GM12878 (cell line): ENCODE measurements at regions not wholly inside any gene's neighbourhood (a gene's known extent, or its start where the extent isn't known, plus 50 kb on each side); places are given as distances from the start of the nearest gene placed in this dataset.

Experiments
- ATAC-seq: fragments of 200-7000 bp; cut with Tn5 transposase; 3 replicates; pipeline ENCODE4 v1.9.1; 2020; ENCODE audit warnings: mild to moderate bottlenecking, moderate library complexity
- BruUV-seq: library from RNA; stranded (reverse); fragments of 400-500 nt; replicated peaks from 2 replicates; lab custom pipeline; 2021; lab: Mats Ljungman, UMichigan
- CTCF ChIA-PET: fragments of 300-600 bp; sonication (Branson Sonifier 250); formaldehyde crosslinking; extraction: SDS; loops from one replicate; lab custom pipeline; 2021; ENCODE audit warnings: inconsistent platforms; lab: Yijun Ruan, JAX
- POLR2A ChIA-PET: fragments of 350-600 bp; formaldehyde crosslinking; extraction: SDS; loops from one replicate; lab custom pipeline; 2021; ENCODE audit warnings: inconsistent platforms; lab: Charles Lee
- RAD21 ChIA-PET: fragments of 300-600 bp; sonication (Branson Sonifier 250); formaldehyde crosslinking; loops from one replicate; lab custom pipeline; 2023; ENCODE audit warnings: antibody characterized with exemption; ENCODE audit not compliant: unreplicated experiment; lab: Charles Lee
- SMC1A ChIA-PET: fragments of 300-600 bp; sonication (Branson Sonifier 250); formaldehyde crosslinking; loops from one replicate; lab custom pipeline; 2023; ENCODE audit not compliant: unreplicated experiment, uncharacterized antibody; lab: Charles Lee
- DNase-seq: peaks from one replicate; pipeline ENCODE4 v3.0.0-alpha.2; 2011; ENCODE audit warnings: low read depth, low spot score
- FAIRE-seq: peaks from 3 replicates; lab custom pipeline; 2011; peaks lifted over from hg19 to GRCh38; lab: Jason Lieb, UNC
- H2AFZ ChIP-seq: 2 replicates; pipeline ENCODE4 v1.6.0; 2011; ENCODE audit warnings: low read depth, low read length, control low read depth; ENCODE audit not compliant: control insufficient read depth
- H3K27ac ChIP-seq: 2 replicates; pipeline ENCODE4 v1.5.1; 2011; ENCODE audit warnings: control low read depth; ENCODE audit not compliant: control insufficient read depth, insufficient read depth
- H3K27me3 ChIP-seq, 2 experiments: replicated peaks in 1 of 2; 2 replicates each; pipeline versions ENCODE4 v1.6.0 to v1.6.1; 2011; ENCODE audit warnings: low read length in 1 of 2; ENCODE audit not compliant: control insufficient read depth in 2 of 2, insufficient read depth in 2 of 2
- H3K36me3 ChIP-seq, 2 experiments: 2 replicates each; pipeline ENCODE4 v1.5.1; 2011; ENCODE audit warnings: low read length in 1 of 2; ENCODE audit not compliant: control insufficient read depth in 2 of 2, insufficient read depth in 2 of 2
- H3K4me1 ChIP-seq: 2 replicates; pipeline ENCODE4 v1.6.1; 2011; ENCODE audit warnings: mild to moderate bottlenecking, low read length, moderate library complexity, mixed read lengths; ENCODE audit not compliant: control insufficient read depth, insufficient read depth
- H3K4me2 ChIP-seq: 2 replicates; pipeline ENCODE4 v1.6.0; 2011; ENCODE audit warnings: control low read depth; ENCODE audit not compliant: control insufficient read depth, insufficient read depth
- H3K4me3 ChIP-seq: fragments of 200-600 bp; sonication (generic); 2 replicates; pipeline ENCODE4 v1.5.1; 2016
- H3K79me2 ChIP-seq: 2 replicates; pipeline ENCODE4 v1.6.0; 2011; ENCODE audit warnings: low read length; ENCODE audit not compliant: control insufficient read depth, insufficient read depth
- H3K9ac ChIP-seq: 2 replicates; pipeline ENCODE4 v1.8.0; 2011; ENCODE audit warnings: low read length, control low read depth, mixed read lengths; ENCODE audit not compliant: control insufficient read depth, insufficient read depth
- H3K9me3 ChIP-seq: replicated peaks from 3 replicates; pipeline ENCODE4 v1.5.1; 2011; ENCODE audit warnings: mild to moderate bottlenecking, low read length; ENCODE audit not compliant: control insufficient read depth, insufficient read depth
- H4K20me1 ChIP-seq: 2 replicates; pipeline ENCODE4 v1.6.0; 2011; ENCODE audit not compliant: control insufficient read depth, insufficient read depth
- ATF2 ChIP-seq: IDR thresholded peaks from 2 replicates; pipeline ENCODE4 v1.6.1; 2012; ENCODE audit warnings: low read length, inconsistent platforms
- E2F8 ChIP-seq: fragments of 450-650 bp; IDR thresholded peaks from 2 replicates; pipeline ENCODE4 v1.6.1; 2018; ENCODE audit warnings: mild to moderate bottlenecking, low read depth, moderate library complexity; ENCODE audit not compliant: partially characterized antibody
- MEF2B ChIP-seq: fragments of 450-650 bp; IDR thresholded peaks from 2 replicates; pipeline ENCODE4 v1.6.1; 2018; ENCODE audit warnings: mild to moderate bottlenecking, moderate library complexity; ENCODE audit not compliant: partially characterized antibody, poor library complexity, severe bottlenecking
- RUNX3 ChIP-seq: IDR thresholded peaks from 2 replicates; pipeline ENCODE4 v1.6.1; 2012; ENCODE audit warnings: low read length, inconsistent platforms
- SPI1 ChIP-seq: IDR thresholded peaks from 2 replicates; pipeline ENCODE4 v1.6.1; 2011; ENCODE audit warnings: low read depth, mild to moderate bottlenecking, low read length, moderate library complexity, borderline replicate concordance; ENCODE audit not compliant: insufficient read depth
- whole genome bisulfite sequencing: methylation state at CpG from one replicate; pipeline ENCODE4 v1.1.6; 2016; ENCODE audit warnings: low lambda C conversion rate; ENCODE audit not compliant: insufficient replicate concordance, insufficient coverage; ENCODE audit errors: missing lambda C conversion rate; 5-methylcytosine and 5-hydroxymethylcytosine counted together
- in situ Hi-C: fragments of 300-500 bp; cut with MboI; formaldehyde crosslinking; loops from 9 replicates; pipeline ENCODE4 v1.14.3; 2018; ENCODE audit warnings: mixed read lengths
- intact Hi-C: fragments of 100-400 bp; cut with micrococcal nuclease; formaldehyde crosslinking; loops from one replicate; pipeline ENCODE4 v1.14.2; 2022; ENCODE audit not compliant: unreplicated experiment

- peak; percentile 54 for FAIRE-seq
- SMC1A ChIA-PET: interaction anchor here (1.0 to 1.9 kb wide), 5 partner anchors 9 to 361 kb away, joined by 3 to 5 read pairs (median 4); no protein-coding TSS in a partner anchor
- WGBS: 69% methylated on average over 5 of the region's 5 CpGs
Measured at GRCh38 chr3:106247902-106248684, 379.3 kb upstream of the CBLB start.

More at GRCh38 chr3:106247902-106248684, 379.3 kb upstream of the CBLB start:
- H3K27ac ChIP-seq: no peak overlapping the region
- in situ Hi-C loops: no loop called here
- peaks cover 13% of the 10 kb centered on the region for H3K79me2 ChIP-seq
- no peaks in the 10 kb centered on the region for H3K27me3 ChIP-seq
- H3K9ac ChIP-seq: no peak overlapping the region
- no TSS peak for BruUV-seq
- no peaks in the 10 kb centered on the region for H4K20me1 ChIP-seq
- RAD21 ChIA-PET: no interaction called here
- DNase-seq (no peak), ATAC-seq (peak; percentile 80)
- H3K4me3 ChIP-seq: no peak overlapping the region
- H3K9me3 ChIP-seq: peaks cover 20% of the 10 kb centered on the region
- H3K36me3 ChIP-seq: peaks cover 6 to 8% of the 10 kb centered on the region in 2 experiments
- CTCF ChIA-PET: interaction anchor here (1.2 kb wide), 1 partner anchor 9 kb away, joined by 3 read pairs; no protein-coding TSS in a partner anchor
- H3K4me1 ChIP-seq: no peaks in the 10 kb centered on the region
- intact Hi-C loops: no loop called here
- TF ChIP-seq E2F8 (no peak), RUNX3 (peak; percentile 44; the same call in 1 of the 2 replicates), ATF2 (peak; percentile 59), MEF2B (no peak), SPI1 (0 out of 2 replicates have a peak, but pooled peaks have one; percentile 33)
- H3K4me2 ChIP-seq: no peak overlapping the region
- POLR2A ChIA-PET: no interaction called here
- no peak overlapping the region for H2AFZ ChIP-seq
